Suprapubic skin (tissue), 4 donors: ENCODE measurements at regions not wholly inside any gene's neighbourhood (a gene's known extent, or its start where the extent isn't known, plus 50 kb on each side); places are given as distances from the start of the nearest gene placed in this dataset.

Experiments
- DNase-seq, 2 donors: peaks; one replicate each; pipeline ENCODE4 v3.0.0-alpha.2; 2019; ENCODE audit warnings: low spot score in 2 of 2
- H3K27ac ChIP-seq: fragments of 200-600 bp; sonication (generic); one replicate; pipeline ENCODE4 v1.5.1; 2019
- H3K27me3 ChIP-seq: fragments of 200-600 bp; sonication (generic); one replicate; pipeline ENCODE4 v1.5.1; 2019
- H3K36me3 ChIP-seq: fragments of 200-600 bp; sonication (generic); one replicate; pipeline ENCODE4 v1.5.1; 2019
- H3K4me1 ChIP-seq: fragments of 200-600 bp; sonication (generic); one replicate; pipeline ENCODE4 v1.5.1; 2019
- H3K4me3 ChIP-seq: fragments of 200-600 bp; sonication (generic); one replicate; pipeline ENCODE4 v1.5.1; 2019; ENCODE audit warnings: mild to moderate bottlenecking
- H3K9me3 ChIP-seq: fragments of 200-600 bp; sonication (generic); one replicate; pipeline ENCODE4 v1.5.1; 2019
- EP300 ChIP-seq: sonication (generic); formaldehyde crosslinking; IDR thresholded peaks from one replicate; pipeline ENCODE4 v1.6.1; 2017; ENCODE audit warnings: antibody characterized with exemption
- POLR2A ChIP-seq, 2 donors: fragments of 450-650 bp; IDR thresholded peaks; one replicate each; pipeline ENCODE4 v1.6.1; 2017; ENCODE audit warnings: antibody characterized with exemption in 2 of 2, mild to moderate bottlenecking in 2 of 2, moderate library complexity in 2 of 2
- POLR2AphosphoS5 ChIP-seq, 3 donors: sonication (generic); formaldehyde crosslinking; IDR thresholded peaks; one replicate each; pipeline ENCODE4 v1.6.1; 2017; ENCODE audit warnings: antibody characterized with exemption in 3 of 3
- whole genome bisulfite sequencing: methylation state at CpG from one replicate; pipeline ENCODE4 v1.1.5; 2018; 5-methylcytosine and 5-hydroxymethylcytosine counted together
- TF ChIP-seq, protein P1 (sequence below), 2 donors: fragments of 200-600 bp in 1 of 2; fragments of 450-650 bp in 1 of 2; sonication (generic) in 1 of 2; IDR thresholded peaks; one replicate each; pipeline ENCODE4 v1.5.1; 2016 to 2019; ENCODE audit warnings: antibody characterized with exemption in 2 of 2, mild to moderate bottlenecking in 1 of 2, moderate library complexity in 1 of 2

- Histone ChIP-seq H3K27ac (no peak overlapping the region), H3K4me1 (no peaks in the 10 kb centered on the region), H3K9me3 (no peaks in the 10 kb centered on the region), H3K27me3 (no peaks in the 10 kb centered on the region), H3K4me3 (no peak overlapping the region), H3K36me3 (no peaks in the 10 kb centered on the region)
- DNase-seq, result no peak
- WGBS, result 62% methylated on average over 1 of the region's 1 CpG
- TF ChIP-seq, protein P1, sequence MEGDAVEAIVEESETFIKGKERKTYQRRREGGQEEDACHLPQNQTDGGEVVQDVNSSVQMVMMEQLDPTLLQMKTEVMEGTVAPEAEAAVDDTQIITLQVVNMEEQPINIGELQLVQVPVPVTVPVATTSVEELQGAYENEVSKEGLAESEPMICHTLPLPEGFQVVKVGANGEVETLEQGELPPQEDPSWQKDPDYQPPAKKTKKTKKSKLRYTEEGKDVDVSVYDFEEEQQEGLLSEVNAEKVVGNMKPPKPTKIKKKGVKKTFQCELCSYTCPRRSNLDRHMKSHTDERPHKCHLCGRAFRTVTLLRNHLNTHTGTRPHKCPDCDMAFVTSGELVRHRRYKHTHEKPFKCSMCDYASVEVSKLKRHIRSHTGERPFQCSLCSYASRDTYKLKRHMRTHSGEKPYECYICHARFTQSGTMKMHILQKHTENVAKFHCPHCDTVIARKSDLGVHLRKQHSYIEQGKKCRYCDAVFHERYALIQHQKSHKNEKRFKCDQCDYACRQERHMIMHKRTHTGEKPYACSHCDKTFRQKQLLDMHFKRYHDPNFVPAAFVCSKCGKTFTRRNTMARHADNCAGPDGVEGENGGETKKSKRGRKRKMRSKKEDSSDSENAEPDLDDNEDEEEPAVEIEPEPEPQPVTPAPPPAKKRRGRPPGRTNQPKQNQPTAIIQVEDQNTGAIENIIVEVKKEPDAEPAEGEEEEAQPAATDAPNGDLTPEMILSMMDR (IDR thresholded peaks at IDR 0.05), result no peak
- TF ChIP-seq POLR2A (IDR thresholded peaks at IDR 0.05) (no peak), POLR2AphosphoS5 (IDR thresholded peaks at IDR 0.05) (no peak), EP300 (no peak)
Observed at GRCh38 chr13:80894917-80895316, 554.0 kb upstream of the SPRY2 start.

- TF ChIP-seq POLR2A (IDR thresholded peaks at IDR 0.05), result no peak
- TF ChIP-seq POLR2AphosphoS5 (IDR thresholded peaks at IDR 0.05), result no peak
- TF ChIP-seq, protein P1 (IDR thresholded peaks at IDR 0.05), result no peak
- TF ChIP-seq EP300, result no peak
- Histone ChIP-seq H3K4me3 (no peak overlapping the region), H3K27me3 (no peaks in the 10 kb centered on the region), H3K36me3 (no peaks in the 10 kb centered on the region), H3K27ac (no peak overlapping the region), H3K9me3 (no peaks in the 10 kb centered on the region), H3K4me1 (no peaks in the 10 kb centered on the region)
- 87% methylated on average over 1 of the region's 1 CpG for WGBS
- DNase-seq, result no peak
Observed at GRCh38 chr13:80889829-80890228, 548.9 kb upstream of the SPRY2 start.

DNA sequence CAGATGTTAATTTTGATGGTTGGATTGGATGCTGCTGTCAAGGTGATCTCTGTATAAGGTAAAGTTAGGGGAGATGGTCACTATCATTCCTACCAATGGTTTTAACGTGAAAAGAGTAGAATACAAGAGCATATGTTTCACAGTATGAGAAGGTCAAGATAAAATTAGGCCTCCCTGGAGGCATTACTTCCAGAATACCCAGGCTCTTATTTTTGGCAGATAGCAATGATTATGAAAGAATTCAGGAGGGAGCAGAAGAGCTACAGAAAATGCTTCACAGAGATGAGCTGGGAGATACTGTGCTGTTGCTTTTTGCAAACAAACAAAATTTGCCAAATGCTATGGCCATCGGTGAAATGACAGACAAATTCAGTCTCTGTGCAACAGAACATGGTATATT, 547.5 kb upstream of the SPRY2 start:
- no peaks in the 10 kb centered on the region for H3K4me1 ChIP-seq
- no peaks in the 10 kb centered on the region for H3K9me3 ChIP-seq
- H3K4me3 ChIP-seq, result no peak overlapping the region
- H3K36me3 ChIP-seq, result no peaks in the 10 kb centered on the region
- TF ChIP-seq, protein P1 (IDR thresholded peaks at IDR 0.05), result no peak
- TF ChIP-seq EP300 (no peak), POLR2A (IDR thresholded peaks at IDR 0.05) (no peak), POLR2AphosphoS5 (IDR thresholded peaks at IDR 0.05) (no peak)
- WGBS, result 69% methylated on average over 2 of the region's 2 CpGs
- H3K27ac ChIP-seq, result no peak overlapping the region
- DNase-seq, result no peak
- H3K27me3 ChIP-seq, result no peaks in the 10 kb centered on the region

- Histone ChIP-seq H3K9me3 (no peaks in the 10 kb centered on the region), H3K27me3 (no peaks in the 10 kb centered on the region), H3K4me3 (no peak overlapping the region), H3K27ac (no peak overlapping the region), H3K4me1 (no peaks in the 10 kb centered on the region), H3K36me3 (no peaks in the 10 kb centered on the region)
- DNase-seq, result no peak
- TF ChIP-seq POLR2A (IDR thresholded peaks at IDR 0.05), result no peak
- WGBS, result 80% methylated on average over 1 of the region's 1 CpG
Observed at GRCh38 chr13:80884056-80884785, 543.3 kb upstream of the SPRY2 start.

- no peaks in the 10 kb centered on the region for H3K4me1 ChIP-seq
- no peaks in the 10 kb centered on the region for H3K27me3 ChIP-seq
- H3K36me3 ChIP-seq, result no peaks in the 10 kb centered on the region
- no peaks in the 10 kb centered on the region for H3K9me3 ChIP-seq
- TF ChIP-seq POLR2A (IDR thresholded peaks at IDR 0.05) (no peak), EP300 (no peak), POLR2AphosphoS5 (IDR thresholded peaks at IDR 0.05) (no peak)
- TF ChIP-seq, protein P1 (IDR thresholded peaks at IDR 0.05), result no peak
- no peak overlapping the region for H3K27ac ChIP-seq
- DNase-seq, result no peak
- H3K4me3 ChIP-seq, result no peak overlapping the region
Observed at GRCh38 chr13:80883545-80883944, 542.6 kb upstream of the SPRY2 start.
